PFSK-1 (cell line): ENCODE measurements at regions not wholly inside any gene's neighbourhood (a gene's known extent, or its start where the extent isn't known, plus 50 kb on each side); places are given as distances from the start of the nearest gene placed in this dataset.

Experiments used
- FOXP2 ChIP-seq: optimal IDR thresholded peaks from 2 replicates; pipeline ENCODE3; 2011; ENCODE audit warnings: borderline replicate concordance, control low read depth, inconsistent platforms; ENCODE audit not compliant: insufficient read depth; ENCODE audit errors: extremely low read length, extremely low read depth
- POLR2AphosphoS5 ChIP-seq: IDR thresholded peaks from 2 replicates; pipeline ENCODE4 v1.6.1; 2012; ENCODE audit warnings: low read depth, mild to moderate bottlenecking, control low read depth, low read length, moderate library complexity

GRCh38 chr13:75194717-75195462 is 287.1 kb downstream of the TBC1D4 start:
- no peak for TF ChIP-seq POLR2AphosphoS5
- no peak for TF ChIP-seq FOXP2
